NCI-H1092 treated with DMSO at 0.1 percent for 48 hours (cell line): ENCODE measurements at regions not wholly inside any gene's neighbourhood (a gene's known extent, or its start where the extent isn't known, plus 50 kb on each side); places are given as distances from the start of the nearest gene placed in this dataset.
"Not testable (repeated sequence)": the region's sequence is repeated elsewhere in the genome, so short reads cannot be mapped to it uniquely, and the experiment has no call there.

ENCODE experiments used
- DNase-seq: peaks from one replicate; lab custom pipeline; 2025; lab: John Stamatoyannopoulos, UW

DNA sequence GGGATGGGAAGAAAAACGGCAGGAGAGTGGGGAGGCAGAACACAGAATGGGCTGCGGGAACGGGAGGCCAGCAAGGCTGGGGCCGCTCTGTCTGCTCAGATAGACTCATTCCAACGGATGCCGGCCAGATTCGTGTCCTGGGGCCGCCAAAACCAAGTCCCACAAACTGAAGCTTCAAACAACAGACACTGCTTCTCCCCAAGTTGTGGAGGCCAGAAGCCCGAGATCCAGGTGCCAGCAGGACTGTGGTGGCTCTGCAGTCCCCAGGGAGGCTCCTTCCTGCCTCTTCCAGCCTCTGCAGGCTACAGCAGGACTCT is 100.6 kb downstream of the ADRA2C start:
- DNase-seq = no peak

DNA sequence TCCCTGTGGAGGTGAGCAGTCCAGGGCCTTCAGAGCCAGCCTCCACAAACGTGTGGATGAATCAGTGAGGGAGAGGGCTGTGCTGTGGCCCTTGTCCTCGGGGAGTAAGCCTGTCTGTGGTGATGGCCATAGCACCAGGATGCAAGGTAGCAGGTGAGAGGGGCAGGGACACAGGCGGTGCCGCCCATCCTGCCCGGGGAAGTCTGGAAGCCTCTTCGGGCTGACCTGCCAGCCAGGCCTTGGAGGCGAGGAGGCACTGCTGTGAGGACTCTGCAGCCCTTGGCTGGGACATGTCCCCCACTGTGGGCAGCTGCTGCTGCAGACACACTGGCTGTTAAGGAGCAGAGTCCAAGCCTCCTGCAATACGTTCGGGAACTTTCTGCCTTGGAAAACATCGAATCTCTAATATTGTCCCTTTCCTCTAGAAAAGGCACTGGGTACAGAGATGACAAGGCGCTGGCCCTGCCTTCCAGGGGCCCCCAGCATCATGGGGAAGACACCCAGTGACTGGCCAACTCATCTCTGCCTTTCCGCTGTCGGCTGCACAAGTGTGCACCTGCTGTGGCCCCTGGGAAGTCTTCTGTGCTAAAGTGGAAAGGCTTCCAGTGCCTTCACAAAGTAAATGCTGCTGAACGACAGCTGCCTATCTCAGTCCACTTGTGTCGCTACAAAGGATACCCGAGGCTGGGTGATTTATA is 101.4 kb downstream of the ADRA2C start:
- DNase-seq = no peak

GRCh38 chr4:3868211-3869173 is 102.3 kb downstream of the ADRA2C start:
- no peak for DNase-seq

DNA sequence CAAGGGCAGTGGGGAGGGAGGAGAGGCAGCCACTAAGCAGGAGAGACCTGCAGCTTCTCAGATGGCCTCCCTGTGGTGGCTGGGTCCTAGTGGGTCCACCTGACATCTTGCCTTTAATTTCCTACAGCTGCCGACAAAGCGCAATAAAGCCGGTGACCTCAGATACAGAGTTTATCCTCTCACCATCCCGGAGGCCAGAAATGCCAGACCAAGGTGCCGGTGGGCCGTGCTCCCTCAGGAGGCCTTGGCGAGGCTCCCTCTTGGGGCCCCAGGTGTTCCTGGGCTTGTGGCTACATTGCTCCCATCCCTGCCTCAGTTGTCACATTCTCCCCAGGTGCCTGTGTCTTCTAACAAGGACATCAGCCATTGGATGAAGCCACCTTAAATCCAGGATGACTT is 103.0 kb downstream of the ADRA2C start:
- no peak for DNase-seq

DNA sequence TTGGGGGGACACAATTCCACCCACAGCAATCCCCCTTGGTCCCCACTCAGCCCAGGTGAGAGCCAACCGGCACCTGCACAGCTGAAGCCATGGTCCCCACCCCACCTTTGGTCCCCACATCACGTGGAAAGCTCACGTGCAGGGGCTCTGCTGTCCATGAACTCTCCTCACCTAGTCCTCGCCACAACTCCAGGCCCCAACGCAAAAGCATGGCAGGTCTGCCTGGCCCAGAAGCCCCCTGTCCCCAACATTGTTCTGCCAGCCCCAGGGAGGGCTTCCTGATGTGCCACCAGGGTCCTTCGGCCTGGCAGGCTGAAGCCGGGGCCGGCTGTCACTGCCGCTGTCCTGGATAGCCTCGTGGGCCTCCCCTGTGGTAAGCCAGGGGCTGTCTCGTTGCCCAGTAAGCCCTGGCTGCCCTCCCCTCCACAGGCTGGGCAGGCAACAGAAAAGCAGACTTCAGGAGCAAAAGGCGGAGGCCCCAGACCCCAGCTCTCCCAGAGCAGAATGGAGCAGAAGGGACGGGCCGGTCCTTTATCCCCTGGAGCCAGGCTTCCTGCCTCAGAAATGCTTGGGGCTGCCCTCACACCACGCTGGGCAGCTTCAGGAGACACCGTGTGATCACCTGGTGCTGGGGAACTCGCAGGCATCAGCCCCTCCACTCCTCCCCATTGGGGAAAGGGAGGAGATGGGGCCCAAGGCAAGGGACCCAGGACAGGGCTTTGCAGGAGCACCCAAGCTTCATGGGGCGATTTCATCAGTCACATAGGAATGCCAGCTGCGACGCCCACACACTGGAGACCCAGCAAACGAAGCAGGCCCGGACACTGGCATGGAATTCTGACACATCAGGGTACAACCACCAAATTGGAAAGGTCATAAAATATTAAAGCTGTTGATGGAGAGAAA is 103.7 kb downstream of the ADRA2C start:
- no peak for DNase-seq

DNA sequence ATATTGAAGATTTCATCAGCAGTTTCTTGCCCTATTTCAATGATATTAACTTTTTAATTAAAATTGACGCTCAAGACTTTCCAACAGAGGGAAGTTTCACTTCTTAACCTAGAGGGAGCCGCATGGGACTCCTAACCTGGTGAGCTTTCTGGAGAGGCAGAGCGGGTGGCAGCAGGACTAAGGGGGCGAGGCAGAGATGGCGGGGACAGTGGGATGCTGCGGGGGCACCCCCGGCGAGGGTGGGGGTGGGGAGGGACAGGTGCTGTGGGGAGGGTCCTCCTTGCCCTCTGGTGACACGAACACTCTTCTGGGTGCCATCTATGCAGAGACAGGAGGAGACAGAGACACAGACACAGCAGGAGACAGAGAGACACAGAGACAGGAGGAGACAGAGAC is 104.4 kb downstream of the ADRA2C start:
- no peak for DNase-seq

DNA sequence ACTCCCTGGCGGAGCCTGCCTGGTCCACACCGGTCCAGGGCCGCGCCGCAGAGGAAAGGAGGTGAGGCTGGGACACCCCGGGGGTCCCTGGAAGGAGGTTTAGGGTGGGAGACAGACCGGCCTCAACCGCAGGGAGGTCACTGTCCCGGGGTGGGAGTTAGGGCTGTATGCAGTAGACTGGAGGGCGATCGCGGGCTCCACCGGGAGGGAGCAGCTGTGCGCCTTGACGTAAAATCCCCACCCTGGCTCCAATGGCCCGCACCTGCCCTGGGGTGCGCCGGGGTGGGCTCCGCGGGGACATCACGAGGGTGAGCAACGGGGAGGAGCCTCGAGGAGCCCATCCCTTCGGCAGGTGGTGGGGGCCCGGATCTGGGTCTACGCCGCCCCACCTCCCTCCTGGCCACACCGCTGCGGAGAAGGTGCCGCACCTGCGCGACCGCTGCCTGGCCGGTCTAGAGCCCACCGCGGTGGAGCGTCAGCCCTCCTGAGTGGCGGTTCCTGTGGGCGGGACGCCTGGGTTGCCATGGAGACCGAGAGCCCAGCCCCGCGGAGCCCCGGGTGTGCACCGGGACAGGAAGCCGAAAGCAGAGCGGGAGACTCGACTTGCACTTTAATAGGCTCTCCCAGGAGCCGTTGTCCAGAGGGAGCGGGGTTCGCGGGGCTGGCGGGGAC is 105.1 kb downstream of the ADRA2C start:
- DNase-seq = peak; percentile 11

GRCh38 chr4:3871881-3872833 is 106.0 kb downstream of the ADRA2C start:
- DNase-seq = no peak

GRCh38 chr4:3872834-3873313 is 106.7 kb downstream of the ADRA2C start:
- no peak for DNase-seq

- DNase-seq = no peak
These were observed 107.3 kb downstream of the ADRA2C start for GRCh38 chr4:3873408-3874027.

DNA sequence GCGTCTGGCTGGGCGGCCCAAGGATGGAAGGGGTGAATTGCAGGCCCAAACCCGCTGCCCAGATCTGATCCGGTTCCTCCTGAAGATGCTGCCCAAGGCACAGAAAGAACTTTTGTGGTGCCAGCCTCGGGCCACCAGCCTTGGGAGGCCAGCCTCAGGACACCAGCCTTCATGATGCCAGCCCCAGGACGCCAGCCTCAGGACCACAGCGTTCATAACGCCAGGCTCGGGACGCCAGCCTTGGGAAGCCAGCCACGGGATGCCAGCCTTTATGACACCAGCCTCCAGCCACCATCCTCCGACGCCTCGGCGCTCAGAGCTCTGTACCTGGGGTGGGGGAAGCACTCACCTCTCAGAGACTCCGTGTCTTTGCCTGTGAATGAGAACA is 107.8 kb downstream of the ADRA2C start:
- DNase-seq = no peak

DNA sequence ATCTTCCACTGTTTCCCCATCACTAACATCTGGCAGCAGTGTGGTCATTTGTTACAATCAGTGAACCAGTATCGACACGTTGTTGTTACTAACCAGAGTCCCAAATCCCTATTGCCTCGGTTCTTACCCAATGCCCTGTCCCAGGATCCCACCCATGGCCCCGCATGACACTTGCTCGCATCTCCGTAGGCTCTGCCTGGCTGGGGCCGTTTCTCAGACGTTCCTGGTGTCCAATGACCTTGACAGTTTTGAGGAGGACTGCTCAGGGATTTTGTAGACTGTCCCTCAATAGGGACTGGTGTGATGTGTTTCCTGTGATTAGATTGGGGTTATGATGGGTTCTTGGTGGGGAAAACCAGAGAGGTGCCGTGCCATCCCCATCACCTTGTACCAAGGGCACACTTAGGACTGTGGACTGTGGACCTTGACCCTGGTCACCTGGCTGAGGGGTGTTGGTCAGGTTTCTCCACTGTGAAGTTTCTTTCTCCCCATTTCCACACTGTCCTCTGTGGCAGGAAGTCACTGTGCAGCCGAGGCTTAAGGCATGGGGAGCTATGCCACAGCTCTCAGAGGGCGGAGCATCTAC is 108.4 kb downstream of the ADRA2C start:
- DNase-seq = no peak

- no peak for DNase-seq
These were observed 109.3 kb downstream of the ADRA2C start for GRCh38 chr4:3875466-3875865.

DNA sequence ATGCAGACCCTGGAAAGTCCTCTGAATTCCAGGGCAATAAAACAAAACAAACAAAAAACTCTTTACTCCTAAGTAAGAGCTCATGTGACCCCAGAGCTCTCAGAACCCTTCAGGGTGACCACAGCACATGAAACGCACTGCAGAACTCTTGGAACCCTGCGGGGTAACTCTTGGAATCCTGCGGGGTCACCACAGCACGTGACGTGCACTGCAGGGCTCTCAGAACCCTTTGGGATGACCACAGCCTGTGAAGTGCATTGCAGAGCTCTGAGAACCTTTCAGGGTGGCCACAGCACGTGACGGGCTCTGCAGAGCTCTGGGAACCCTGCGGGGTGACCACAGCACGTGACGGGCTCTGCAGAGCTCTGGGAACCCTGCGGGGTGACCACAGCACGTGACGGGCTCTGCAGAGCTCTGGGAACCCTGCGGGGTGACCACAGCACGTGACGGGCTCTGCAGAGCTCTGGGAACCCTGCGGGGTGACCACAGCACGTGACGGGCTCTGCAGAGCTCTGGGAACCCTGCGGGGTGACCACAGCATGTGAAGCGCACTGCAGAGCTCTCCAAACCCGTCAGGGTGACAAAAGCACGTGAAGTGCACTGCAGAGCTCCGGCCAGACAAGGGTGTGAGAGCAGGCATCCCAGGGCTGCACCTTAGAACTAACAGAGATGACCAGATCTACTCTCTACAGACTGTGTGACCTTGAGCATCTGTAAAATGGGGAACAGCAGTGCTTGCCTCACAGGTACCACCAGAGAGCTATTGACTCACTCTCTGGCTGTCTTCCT is 110.1 kb downstream of the ADRA2C start:
- not testable (repeated sequence) for DNase-seq

DNA sequence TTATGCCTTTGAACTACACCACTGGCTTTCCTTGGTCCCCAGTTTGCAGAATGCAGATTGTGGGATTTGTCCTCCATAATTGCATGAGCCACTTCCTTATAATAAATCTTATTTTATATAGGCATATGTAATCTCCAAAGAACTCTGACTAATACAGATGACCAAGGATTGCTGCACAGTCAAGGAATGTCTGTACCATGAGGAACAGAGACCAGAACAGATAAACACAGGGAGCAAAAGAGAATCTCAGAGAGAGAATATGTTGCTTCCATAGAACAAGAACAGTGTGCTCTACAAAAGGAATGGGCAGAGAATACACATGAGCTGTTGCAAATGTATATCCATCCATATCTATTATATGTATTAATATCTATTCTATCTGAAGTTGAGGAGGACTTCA is 111.1 kb downstream of the ADRA2C start:
- DNase-seq = no peak

- no peak for DNase-seq
These were observed 111.7 kb downstream of the ADRA2C start for GRCh38 chr4:3877868-3878267.

DNA sequence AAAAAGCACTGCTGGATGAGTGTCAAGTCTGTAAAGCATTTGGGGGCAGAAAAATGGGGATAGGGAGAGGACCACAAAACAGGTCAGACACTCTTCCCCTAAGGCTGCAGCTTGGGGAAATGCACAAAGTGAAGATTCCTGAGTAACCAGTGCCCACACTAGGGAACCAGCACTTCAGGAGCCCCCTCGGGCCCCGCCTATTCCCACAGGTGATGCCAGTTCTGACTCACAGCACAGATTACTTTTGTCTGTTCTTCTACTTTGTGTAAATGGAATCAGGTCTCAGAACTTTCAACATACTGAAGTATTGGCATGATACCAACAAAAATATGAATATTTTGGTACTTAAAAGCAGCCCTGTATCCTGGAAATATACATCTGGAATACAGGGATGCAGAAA is 112.5 kb downstream of the ADRA2C start:
- no peak for DNase-seq

DNA sequence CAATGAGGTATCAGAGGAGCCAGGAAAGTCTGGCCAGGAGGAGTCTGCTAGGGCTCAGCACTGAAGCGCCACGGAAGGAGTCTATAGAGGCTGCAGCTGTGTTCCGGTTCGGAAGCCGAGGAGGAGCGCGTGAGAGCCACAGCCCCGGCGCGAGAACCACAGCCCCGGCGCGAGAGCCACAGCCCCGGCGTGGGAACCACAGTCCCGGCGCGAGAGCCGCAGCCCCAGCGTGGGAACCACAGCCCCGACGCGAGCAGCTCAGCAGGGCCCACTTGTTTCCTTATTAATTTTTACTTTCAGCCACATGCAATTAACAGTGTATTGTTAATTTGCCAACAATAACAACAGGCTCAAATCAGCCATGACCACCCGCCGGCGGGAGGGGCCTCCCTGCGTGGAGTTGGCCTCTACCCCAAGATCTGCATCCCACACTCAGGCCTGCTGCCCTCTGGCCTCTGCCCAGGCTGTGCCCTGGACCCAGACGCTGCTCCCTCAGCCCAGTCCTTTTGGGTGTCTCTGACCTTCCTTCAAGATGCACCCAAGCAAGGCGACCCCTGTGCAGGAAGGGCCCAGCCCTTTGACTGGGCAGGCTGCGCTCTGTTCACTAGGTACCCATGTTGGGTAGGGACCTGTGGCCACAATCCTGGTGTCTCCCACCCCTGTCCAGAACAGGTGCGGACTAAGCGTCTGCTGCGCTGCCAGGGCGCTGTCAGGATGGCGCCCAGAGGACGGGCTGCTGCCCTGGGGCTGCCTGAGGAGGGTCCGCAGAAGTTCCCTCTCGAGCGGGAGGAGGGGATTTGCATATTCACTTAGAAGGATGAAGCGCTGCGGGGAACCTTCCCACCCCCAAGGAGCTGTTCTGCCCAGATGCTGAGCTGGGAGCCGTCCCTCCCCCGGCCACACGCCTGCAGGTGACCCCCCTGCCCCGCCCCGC is 113.8 kb downstream of the ADRA2C start:
- no peak for DNase-seq
